ENCODE measurements at regions not wholly inside any gene's neighbourhood (a gene's known extent, or its start where the extent isn't known, plus 50 kb on each side); places are given as distances from the start of the nearest gene placed in this dataset.

- no peaks in the 10 kb centered on the region for H4K20me1 ChIP-seq (ENCODE audit: control insufficient read depth, extremely low read depth, insufficient read depth, low read length)
- H3K36me3 ChIP-seq (ENCODE audit: control insufficient read depth in 2 of 2, extremely low read depth in 1 of 2, insufficient read depth in 2 of 2, low read length in 2 of 2) = no peaks in the 10 kb centered on the region
- H3K9me1 ChIP-seq (ENCODE audit: control insufficient read depth, extremely low read depth, insufficient read depth, low read length) = no peaks in the 10 kb centered on the region
- peaks cover 33% of the 10 kb centered on the region for H3K27me3 ChIP-seq (ENCODE audit: control insufficient read depth, extremely low read depth, insufficient read depth, low read length)
- TF ChIP-seq CTCF (optimal IDR thresholded peaks at IDR 0.05 in 1 of 3, IDR thresholded peaks at IDR 0.05 in 1 of 3, conservative IDR thresholded peaks at IDR 0.05 in 1 of 3; ENCODE audit: extremely low read depth in 1 of 3, insufficient read depth in 2 of 3, low read length in 3 of 3) (no peak), EZH2 (IDR thresholded peaks at IDR 0.05; ENCODE audit: low read length) (no peak)
- dilution Hi-C loops (cut with MboI; ENCODE audit: extremely low pct_ligation_motif_present, low sequenced_read_pairs) = no loop called here
- FAIRE-seq = no peak
- no peaks in the 10 kb centered on the region for H3K79me2 ChIP-seq (ENCODE audit: control insufficient read depth, insufficient read depth, low read length)
- no peak overlapping the region for H3K9ac ChIP-seq (ENCODE audit: control insufficient read depth, extremely low read depth, insufficient read depth, low read length)
- no peak overlapping the region for H3K27ac ChIP-seq (ENCODE audit: control insufficient read depth, insufficient read depth, low read length)
- H3K4me2 ChIP-seq (ENCODE audit: control insufficient read depth, extremely low read depth, insufficient read depth, low read depth, low read length) = no peak overlapping the region
- DNase-seq (ENCODE audit: low read depth, low spot score) = no peak
- H2AFZ ChIP-seq (ENCODE audit: control insufficient read depth, low read length) = no peak overlapping the region
- no peak overlapping the region for H3K4me3 ChIP-seq (ENCODE audit: control insufficient read depth in 2 of 3, extremely low read depth in 1 of 3, insufficient read depth in 2 of 3, low read depth in 1 of 3, low read length in 3 of 3)
- no peaks in the 10 kb centered on the region for H3K4me1 ChIP-seq (ENCODE audit: control insufficient read depth, extremely low read depth, insufficient read depth, low read length)
- peaks cover 3% of the 10 kb centered on the region for H3K9me3 ChIP-seq (ENCODE audit: control insufficient read depth, low read depth, low read length)
These were observed 297.6 kb downstream of the RPLP1 start for GRCh38 chr15:69750253-69750652.

- H3K27ac ChIP-seq (ENCODE audit: control insufficient read depth, insufficient read depth, low read length) = no peak overlapping the region
- DNase-seq (ENCODE audit: low read depth, low spot score) (no peak), FAIRE-seq (no peak)
- no peaks in the 10 kb centered on the region for H4K20me1 ChIP-seq (ENCODE audit: control insufficient read depth, extremely low read depth, insufficient read depth, low read length)
- H3K4me1 ChIP-seq (ENCODE audit: control insufficient read depth, extremely low read depth, insufficient read depth, low read length) = no peaks in the 10 kb centered on the region
- dilution Hi-C loops (cut with MboI; ENCODE audit: extremely low pct_ligation_motif_present, low sequenced_read_pairs) = no loop called here
- peaks cover 3% of the 10 kb centered on the region for H3K9me3 ChIP-seq (ENCODE audit: control insufficient read depth, low read depth, low read length)
- no peak overlapping the region for H3K4me3 ChIP-seq (ENCODE audit: control insufficient read depth in 2 of 3, extremely low read depth in 1 of 3, insufficient read depth in 2 of 3, low read depth in 1 of 3, low read length in 3 of 3)
- no peak overlapping the region for H3K9ac ChIP-seq (ENCODE audit: control insufficient read depth, extremely low read depth, insufficient read depth, low read length)
- H3K36me3 ChIP-seq (ENCODE audit: control insufficient read depth in 2 of 2, extremely low read depth in 1 of 2, insufficient read depth in 2 of 2, low read length in 2 of 2) = no peaks in the 10 kb centered on the region
- H3K79me2 ChIP-seq (ENCODE audit: control insufficient read depth, insufficient read depth, low read length) = no peaks in the 10 kb centered on the region
- TF ChIP-seq EZH2 (IDR thresholded peaks at IDR 0.05; ENCODE audit: low read length) (no peak), CTCF (optimal IDR thresholded peaks at IDR 0.05 in 1 of 3, IDR thresholded peaks at IDR 0.05 in 1 of 3, conservative IDR thresholded peaks at IDR 0.05 in 1 of 3; ENCODE audit: extremely low read depth in 1 of 3, insufficient read depth in 2 of 3, low read length in 3 of 3) (no peak)
- H3K9me1 ChIP-seq (ENCODE audit: control insufficient read depth, extremely low read depth, insufficient read depth, low read length) = no peaks in the 10 kb centered on the region
- no peak overlapping the region for H3K4me2 ChIP-seq (ENCODE audit: control insufficient read depth, extremely low read depth, insufficient read depth, low read depth, low read length)
- peaks cover 28% of the 10 kb centered on the region for H3K27me3 ChIP-seq (ENCODE audit: control insufficient read depth, extremely low read depth, insufficient read depth, low read length)
- no peak overlapping the region for H2AFZ ChIP-seq (ENCODE audit: control insufficient read depth, low read length)
These were observed 298.5 kb downstream of the RPLP1 start for GRCh38 chr15:69751147-69751546.

Data from keratinocyte (primary cell).